OCI-LY1 (cell line): ENCODE measurements at regions not wholly inside any gene's neighbourhood (a gene's known extent, or its start where the extent isn't known, plus 50 kb on each side); places are given as distances from the start of the nearest gene placed in this dataset.
A peak's percentile ranks its signal among the peaks of the same experiment; 100 is the strongest.

ENCODE experiments used
- H2AFZ ChIP-seq: fragments of 200-600 bp; sonication (generic), shearing (Covaris generic); 2 replicates; pipeline ENCODE4 v1.6.0; 2014; ENCODE audit warnings: antibody characterized with exemption, mild to moderate bottlenecking, low read length
- H3F3A ChIP-seq: fragments of 200-600 bp; sonication (generic), shearing (Covaris generic); 2 replicates; pipeline ENCODE4 v1.6.0; 2014; ENCODE audit warnings: mild to moderate bottlenecking, antibody characterized with exemption, low read length, moderate library complexity; ENCODE audit not compliant: insufficient read depth
- H3K27ac ChIP-seq: fragments of 200-600 bp; sonication (generic); 2 replicates; pipeline ENCODE4 v1.5.1; 2014; ENCODE audit warnings: low read length, mixed run types, mild to moderate bottlenecking, low read depth; ENCODE audit not compliant: poor library complexity, severe bottlenecking
- H3K27me3 ChIP-seq: fragments of 200-600 bp; sonication (generic); 2 replicates; pipeline ENCODE4 v1.6.0; 2014; ENCODE audit warnings: antibody characterized with exemption, mild to moderate bottlenecking, low read length, moderate library complexity; ENCODE audit not compliant: insufficient read depth
- H3K36me3 ChIP-seq: fragments of 200-600 bp; sonication (generic); 2 replicates; pipeline ENCODE4 v1.6.1; 2014; ENCODE audit warnings: mild to moderate bottlenecking, antibody characterized with exemption, low read length, moderate library complexity, mixed read lengths; ENCODE audit not compliant: insufficient read depth
- H3K4me1 ChIP-seq: fragments of 200-600 bp; sonication (generic); 2 replicates; pipeline ENCODE4 v1.5.1; 2014; ENCODE audit warnings: mild to moderate bottlenecking, low read length, moderate library complexity; ENCODE audit not compliant: insufficient read depth, severe bottlenecking
- H3K4me2 ChIP-seq: fragments of 200-600 bp; sonication (generic), shearing (Covaris generic); 2 replicates; pipeline ENCODE4 v1.6.1; 2014; ENCODE audit warnings: low read length
- H3K4me3 ChIP-seq: fragments of 200-600 bp; sonication (generic); 2 replicates; pipeline ENCODE4 v1.5.1; 2014; ENCODE audit warnings: low read length, low read depth, mild to moderate bottlenecking, mixed read lengths; ENCODE audit not compliant: poor library complexity, severe bottlenecking
- H3K79me2 ChIP-seq: fragments of 200-600 bp; shearing (Covaris generic); 2 replicates; pipeline ENCODE4 v1.6.1; 2016; ENCODE audit warnings: mixed run types, low read length, mixed read lengths; ENCODE audit not compliant: insufficient read depth
- H3K9ac ChIP-seq: fragments of 200-600 bp; sonication (generic), shearing (Covaris generic); 2 replicates; pipeline ENCODE4 v1.6.1; 2014; ENCODE audit warnings: mild to moderate bottlenecking, low read length, mixed read lengths
- H3K9me2 ChIP-seq: fragments of 200-600 bp; sonication (generic), shearing (Covaris generic); 2 replicates; pipeline ENCODE4 v1.6.1; 2014; ENCODE audit warnings: low read depth, mild to moderate bottlenecking, low read length, mixed read lengths
- H3K9me3 ChIP-seq: fragments of 200-600 bp; shearing (Covaris generic); 2 replicates; pipeline ENCODE4 v1.6.1; 2014; ENCODE audit warnings: low read length, mixed read lengths
- H4K20me1 ChIP-seq: fragments of 200-600 bp; sonication (generic), shearing (Covaris generic); 2 replicates; pipeline ENCODE4 v1.6.0; 2016; ENCODE audit warnings: mild to moderate bottlenecking, low read length; ENCODE audit not compliant: insufficient read depth
- CTCF ChIP-seq: fragments of 200-600 bp; sonication (generic), shearing (Covaris generic); IDR thresholded peaks from 2 replicates; pipeline ENCODE4 v1.5.1; 2017; ENCODE audit warnings: mild to moderate bottlenecking, antibody characterized with exemption, low read length, moderate library complexity, mixed read lengths
- EZH2 ChIP-seq: fragments of 200-600 bp; sonication (generic), shearing (Covaris generic); IDR thresholded peaks from 2 replicates; pipeline ENCODE4 v1.8.0; 2017; ENCODE audit warnings: borderline replicate concordance, mixed run types, mild to moderate bottlenecking, antibody characterized with exemption, low read length, moderate library complexity, mixed read lengths

- Histone ChIP-seq H3K9me3 (no peaks in the 10 kb centered on the region), H3K9ac (no peak overlapping the region; the same call in 1 of the 2 replicates), H3K4me3 (no peak overlapping the region), H3K27me3 (no peaks in the 10 kb centered on the region), H3K9me2 (no peaks in the 10 kb centered on the region), H3K4me1 (peaks cover 14% of the 10 kb centered on the region), H3K4me2 (peak overlapping the region; percentile 30; the same call in 1 of the 2 replicates), H3K27ac (peak overlapping the region; percentile 33), H3K36me3 (no peaks in the 10 kb centered on the region), H4K20me1 (no peaks in the 10 kb centered on the region), H3F3A (no peaks in the 10 kb centered on the region), H3K79me2 (no peaks in the 10 kb centered on the region), H2AFZ (no peak overlapping the region)
- no peak for TF ChIP-seq EZH2
- no peak for TF ChIP-seq CTCF
These were observed 360.6 kb downstream of the BRD1 start for GRCh38 chr22:49466878-49467595.

GRCh38 chr22:49464037-49464436 is 363.6 kb downstream of the BRD1 start:
- Histone ChIP-seq H3K9me3 (no peaks in the 10 kb centered on the region), H3K9me2 (no peaks in the 10 kb centered on the region), H3K27ac (no peak overlapping the region), H3K27me3 (no peaks in the 10 kb centered on the region), H2AFZ (no peak overlapping the region), H3K4me2 (no peak overlapping the region), H3F3A (no peaks in the 10 kb centered on the region), H3K4me3 (no peak overlapping the region), H3K79me2 (no peaks in the 10 kb centered on the region), H4K20me1 (no peaks in the 10 kb centered on the region), H3K4me1 (peaks cover 14% of the 10 kb centered on the region), H3K36me3 (no peaks in the 10 kb centered on the region), H3K9ac (no peak overlapping the region)
- TF ChIP-seq EZH2 (no peak), CTCF (no peak)

GRCh38 chr22:49462795-49463194 is 364.9 kb downstream of the BRD1 start:
- TF ChIP-seq EZH2: no peak
- H3K4me2 ChIP-seq: no peak overlapping the region
- H3K36me3 ChIP-seq: no peaks in the 10 kb centered on the region
- no peak overlapping the region for H2AFZ ChIP-seq
- H3K79me2 ChIP-seq: no peaks in the 10 kb centered on the region
- no peaks in the 10 kb centered on the region for H3F3A ChIP-seq
- H3K4me1 ChIP-seq: peaks cover 14% of the 10 kb centered on the region
- no peak overlapping the region for H3K27ac ChIP-seq
- H4K20me1 ChIP-seq: no peaks in the 10 kb centered on the region
- H3K27me3 ChIP-seq: no peaks in the 10 kb centered on the region
- H3K9me3 ChIP-seq: no peaks in the 10 kb centered on the region
- no peaks in the 10 kb centered on the region for H3K9me2 ChIP-seq
- H3K4me3 ChIP-seq: no peak overlapping the region
- no peak overlapping the region for H3K9ac ChIP-seq

- Histone ChIP-seq H4K20me1 (no peaks in the 10 kb centered on the region), H3K4me1 (peaks cover 12% of the 10 kb centered on the region), H2AFZ (no peak overlapping the region), H3K36me3 (no peaks in the 10 kb centered on the region), H3K27ac (no peak overlapping the region), H3F3A (no peaks in the 10 kb centered on the region), H3K9ac (no peak overlapping the region), H3K27me3 (no peaks in the 10 kb centered on the region), H3K9me3 (no peaks in the 10 kb centered on the region), H3K79me2 (no peaks in the 10 kb centered on the region), H3K4me3 (no peak overlapping the region), H3K9me2 (no peaks in the 10 kb centered on the region), H3K4me2 (no peak overlapping the region)
- TF ChIP-seq EZH2: no peak
- TF ChIP-seq CTCF: no peak
These were observed 365.4 kb downstream of the BRD1 start for GRCh38 chr22:49462291-49462690.
